ENCODE measurements at regions not wholly inside any gene's neighbourhood (a gene's known extent, or its start where the extent isn't known, plus 50 kb on each side); places are given as distances from the start of the nearest gene placed in this dataset.

DNA sequence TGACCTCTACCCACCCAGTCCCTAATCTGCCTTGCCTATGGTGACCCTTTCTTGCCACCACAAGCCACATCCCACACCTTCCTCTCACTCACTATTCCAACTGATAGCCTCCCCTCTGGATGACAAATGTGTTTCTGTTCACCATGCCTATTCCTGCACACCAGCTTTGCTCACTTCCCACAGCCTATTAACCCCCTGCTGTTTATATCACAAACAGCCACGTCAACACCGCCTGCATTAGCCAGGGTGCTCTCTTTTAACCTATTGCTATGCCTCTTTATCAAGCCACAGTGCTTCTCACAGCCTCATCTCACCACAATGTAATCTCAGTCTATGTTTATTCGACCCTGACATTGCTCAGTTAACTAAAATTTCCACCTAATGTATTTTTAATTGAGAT lies 271.8 kb downstream of the SUCLG1 start:
- TF ChIP-seq EZH2phosphoT487 (IDR thresholded peaks at IDR 0.05; ENCODE audit: insufficient read depth, low read depth) (no peak), EZH2 (IDR thresholded peaks at IDR 0.05; ENCODE audit: insufficient read depth, poor library complexity, severe bottlenecking) (no peak)

All from GM23248 (cell line).